Caco-2 (cell line): ENCODE measurements at regions not wholly inside any gene's neighbourhood (a gene's known extent, or its start where the extent isn't known, plus 50 kb on each side); places are given as distances from the start of the nearest gene placed in this dataset.

Source experiments
- BruUV-seq: library from RNA; stranded (reverse); fragments of 400-500 nt; replicated peaks from 2 replicates; lab custom pipeline; 2021; lab: Mats Ljungman, UMichigan
- CTCF ChIA-PET: fragments of 300-600 bp; sonication (Branson Sonifier 250); formaldehyde crosslinking; loops from one replicate; lab custom pipeline; 2022; ENCODE audit warnings: antibody characterized with exemption; lab: Charles Lee
- POLR2A ChIA-PET: fragments of 300-600 bp; sonication (Branson Sonifier 250); formaldehyde crosslinking; loops from one replicate; lab custom pipeline; 2022; ENCODE audit warnings: antibody characterized with exemption; lab: Charles Lee
- DNase-seq, 2 experiments: peaks; one replicate each; pipeline versions ENCODE4 v3.0.0 to v3.0.0-alpha.2; 2020 to 2022
- H3K27me3 ChIP-seq: replicated peaks from 2 replicates; pipeline ENCODE4 v1.6.0; 2011; ENCODE audit warnings: low read length; ENCODE audit not compliant: control insufficient read depth, insufficient read depth
- H3K36me3 ChIP-seq: 2 replicates; pipeline ENCODE4 v1.5.1; 2011; ENCODE audit warnings: low read length; ENCODE audit not compliant: control insufficient read depth, insufficient read depth
- H3K4me1 ChIP-seq: fragments of 250-450 bp; sonication (Bioruptor Pico); 2 replicates; pipeline ENCODE4 v1.5.1; 2020; ENCODE audit warnings: mild to moderate bottlenecking
- H3K4me3 ChIP-seq: 2 replicates; pipeline ENCODE4 v1.5.1; 2011; ENCODE audit warnings: low read depth, mild to moderate bottlenecking, control low read depth, low read length
- H3K9me3 ChIP-seq: fragments of 250-450 bp; sonication (Bioruptor Pico); 2 replicates; pipeline ENCODE4 v1.5.1; 2020; ENCODE audit warnings: mild to moderate bottlenecking, moderate library complexity
- H3K27ac Mint-ChIP-seq: one replicate; pipeline ENCODE4 v1.8.0; 2022; ENCODE audit warnings: mixed read lengths; ENCODE audit not compliant: unreplicated experiment
- H3K27me3 Mint-ChIP-seq: one replicate; pipeline ENCODE4 v1.8.0; 2022; ENCODE audit warnings: mixed read lengths; ENCODE audit not compliant: insufficient read depth, unreplicated experiment
- H3K36me3 Mint-ChIP-seq: one replicate; pipeline ENCODE4 v1.8.0; 2022; ENCODE audit warnings: mild to moderate bottlenecking, mixed read lengths; ENCODE audit not compliant: insufficient read depth, unreplicated experiment
- H3K4me1 Mint-ChIP-seq: one replicate; pipeline ENCODE4 v1.8.0; 2022; ENCODE audit warnings: low read depth, mixed read lengths; ENCODE audit not compliant: unreplicated experiment
- H3K4me3 Mint-ChIP-seq: one replicate; pipeline ENCODE4 v1.8.0; 2022; ENCODE audit warnings: mild to moderate bottlenecking, moderate library complexity, mixed read lengths; ENCODE audit not compliant: unreplicated experiment
- H3K9me3 Mint-ChIP-seq: one replicate; pipeline ENCODE4 v1.8.0; 2022; ENCODE audit warnings: mixed read lengths; ENCODE audit not compliant: unreplicated experiment
- CTCF ChIP-seq, 2 experiments: fragments of 200-600 bp in 1 of 2; IDR thresholded peaks; 1 replicate in 1 of 2; 2 replicates in 1 of 2; pipeline versions ENCODE4 v1.5.1 to v1.8.0; 2011 to 2022; ENCODE audit warnings: antibody characterized with exemption in 1 of 2, control low read depth in 1 of 2, inconsistent platforms in 1 of 2, low read depth in 1 of 2, low read length in 1 of 2, mild to moderate bottlenecking in 1 of 2, moderate library complexity in 1 of 2; ENCODE audit not compliant: insufficient read depth in 1 of 2, severe bottlenecking in 1 of 2, unreplicated experiment in 1 of 2
- intact Hi-C: fragments of 100-400 bp; cut with micrococcal nuclease; formaldehyde crosslinking; loops from one replicate; pipeline ENCODE4 v1.10.0; 2022; ENCODE audit not compliant: unreplicated experiment

- Mint-ChIP-seq H3K4me1 (no peaks in the 10 kb centered on the region), H3K36me3 (no peaks in the 10 kb centered on the region), H3K27me3 (peaks cover 11% of the 10 kb centered on the region), H3K4me3 (no peak overlapping the region), H3K9me3 (no peaks in the 10 kb centered on the region), H3K27ac (no peak overlapping the region)
- Histone ChIP-seq H3K27me3 (no peaks in the 10 kb centered on the region), H3K4me1 (no peaks in the 10 kb centered on the region), H3K36me3 (no peaks in the 10 kb centered on the region), H3K4me3 (no peak overlapping the region), H3K9me3 (no peaks in the 10 kb centered on the region)
- TF ChIP-seq CTCF (IDR thresholded peaks at IDR 0.05; ENCODE audit: insufficient read depth in 1 of 2, low read depth in 1 of 2, low read length in 1 of 2, severe bottlenecking in 1 of 2, unreplicated experiment in 1 of 2) = no peak
- intact Hi-C loops = no loop called here
- ChIA-PET POLR2A (no interaction called here), CTCF (no interaction called here)
- no TSS peak for BruUV-seq
- no peak for DNase-seq
These were observed 249.6 kb downstream of the TSHZ3 start for GRCh38 chr19:31099515-31100205.

- CTCF ChIA-PET = no interaction called here
- no peak overlapping the region for H3K27ac Mint-ChIP-seq
- DNase-seq = no peak
- H3K9me3 ChIP-seq = no peaks in the 10 kb centered on the region
- H3K36me3 Mint-ChIP-seq = no peaks in the 10 kb centered on the region
- no peaks in the 10 kb centered on the region for H3K4me1 Mint-ChIP-seq
- no peak overlapping the region for H3K4me3 Mint-ChIP-seq
- no peaks in the 10 kb centered on the region for H3K36me3 ChIP-seq
- no peaks in the 10 kb centered on the region for H3K27me3 ChIP-seq
- no peaks in the 10 kb centered on the region for H3K4me1 ChIP-seq
- POLR2A ChIA-PET = no interaction called here
- no peak for TF ChIP-seq CTCF (IDR thresholded peaks at IDR 0.05; ENCODE audit: insufficient read depth in 1 of 2, low read depth in 1 of 2, low read length in 1 of 2, severe bottlenecking in 1 of 2, unreplicated experiment in 1 of 2)
- intact Hi-C loops = no loop called here
- H3K27me3 Mint-ChIP-seq = peaks cover 11% of the 10 kb centered on the region
- no TSS peak for BruUV-seq
- H3K4me3 ChIP-seq = no peak overlapping the region
- H3K9me3 Mint-ChIP-seq = no peaks in the 10 kb centered on the region
These were observed 250.4 kb downstream of the TSHZ3 start for GRCh38 chr19:31098836-31099235.

DNA sequence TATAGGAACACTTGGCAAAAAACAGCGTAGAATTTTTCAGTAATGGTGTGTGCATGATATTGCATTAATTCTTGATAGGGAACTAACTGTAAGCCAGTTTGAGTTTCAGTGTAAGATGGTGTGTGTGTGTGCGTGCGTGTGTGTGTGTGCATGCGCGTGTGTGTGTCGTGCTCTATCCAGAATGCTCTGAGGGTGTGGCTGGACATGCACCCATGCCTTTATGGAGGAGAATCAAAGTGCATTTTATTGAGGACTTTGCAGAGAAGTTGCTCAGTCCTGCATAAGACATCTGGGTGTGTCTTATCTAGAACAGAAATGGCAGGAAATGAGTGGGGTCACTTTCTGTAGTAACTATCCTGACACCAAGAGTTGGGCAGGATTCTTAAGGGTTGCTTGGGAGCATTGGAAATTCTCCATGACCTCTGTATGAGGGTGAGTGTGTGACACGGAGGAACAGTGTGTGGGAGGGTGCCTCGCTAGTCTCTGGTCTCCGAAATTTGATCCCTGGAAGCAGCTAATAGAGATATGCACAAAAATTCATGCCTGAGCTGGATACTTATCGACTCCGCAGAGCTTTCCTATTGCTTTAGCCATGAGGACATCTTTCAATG, 252.2 kb downstream of the TSHZ3 start:
- Mint-ChIP-seq H3K9me3 (no peaks in the 10 kb centered on the region), H3K4me3 (no peak overlapping the region), H3K27ac (no peak overlapping the region), H3K27me3 (peaks cover 6% of the 10 kb centered on the region), H3K4me1 (no peaks in the 10 kb centered on the region), H3K36me3 (no peaks in the 10 kb centered on the region)
- no peak for TF ChIP-seq CTCF (IDR thresholded peaks at IDR 0.05; ENCODE audit: insufficient read depth in 1 of 2, low read depth in 1 of 2, low read length in 1 of 2, severe bottlenecking in 1 of 2, unreplicated experiment in 1 of 2)
- Histone ChIP-seq H3K9me3 (no peaks in the 10 kb centered on the region), H3K4me3 (no peak overlapping the region), H3K4me1 (no peaks in the 10 kb centered on the region), H3K36me3 (no peaks in the 10 kb centered on the region), H3K27me3 (no peaks in the 10 kb centered on the region)
- ChIA-PET CTCF (no interaction called here), POLR2A (no interaction called here)
- no TSS peak for BruUV-seq
- intact Hi-C loops = no loop called here
- no peak for DNase-seq
